HUDEP-2 (cell line): ENCODE measurements at regions not wholly inside any gene's neighbourhood (a gene's known extent, or its start where the extent isn't known, plus 50 kb on each side); places are given as distances from the start of the nearest gene placed in this dataset.
"Not testable (repeated sequence)": the region's sequence is repeated elsewhere in the genome, so short reads cannot be mapped to it uniquely, and the experiment has no call there.

Experiments used
- DNase-seq, 76 experiments: peaks; one replicate each; lab custom pipeline; 2025; ENCODE audit not compliant: unreplicated experiment in 76 of 76; lab: John Stamatoyannopoulos, UW

DNA sequence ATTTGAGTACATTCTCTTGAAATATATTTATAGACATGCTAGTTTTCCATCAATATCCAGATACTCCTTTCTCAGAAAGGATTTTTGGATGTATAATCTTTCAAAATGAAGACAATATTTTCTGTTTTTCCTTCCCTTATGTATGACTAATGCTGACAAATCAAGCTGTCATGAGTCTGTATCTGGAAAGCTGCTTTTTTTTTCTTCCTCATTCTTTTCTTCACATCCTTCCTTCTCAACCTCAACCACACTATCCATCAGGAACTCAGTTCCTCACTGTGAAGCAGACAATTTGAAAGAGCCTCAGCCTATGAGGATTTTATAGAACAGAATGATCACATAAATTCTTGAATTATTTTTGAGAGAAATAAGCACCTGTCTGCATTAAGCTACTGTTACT is 335.9 kb upstream of the EPHA6 start:
- DNase-seq, result no peak

DNA sequence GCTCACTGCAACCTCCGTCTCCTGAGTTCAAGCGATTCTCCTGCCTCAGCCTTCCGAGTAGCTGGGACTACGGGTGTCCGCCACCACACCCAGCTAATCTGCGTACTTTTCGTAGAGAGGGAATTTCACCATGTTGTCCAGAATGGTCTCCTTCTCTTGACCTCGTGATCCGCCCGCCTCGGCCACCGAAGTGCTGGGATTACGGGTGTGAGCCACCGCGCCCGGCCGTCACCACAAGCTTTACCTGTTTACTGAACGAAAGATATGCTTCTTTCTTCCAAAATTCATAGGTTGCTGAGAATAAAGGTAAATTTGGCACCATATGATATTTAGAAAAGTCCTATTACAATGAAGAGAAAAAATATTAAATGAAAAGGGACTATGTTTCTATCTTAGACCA is 333.5 kb upstream of the EPHA6 start:
- DNase-seq, result no peak

DNA sequence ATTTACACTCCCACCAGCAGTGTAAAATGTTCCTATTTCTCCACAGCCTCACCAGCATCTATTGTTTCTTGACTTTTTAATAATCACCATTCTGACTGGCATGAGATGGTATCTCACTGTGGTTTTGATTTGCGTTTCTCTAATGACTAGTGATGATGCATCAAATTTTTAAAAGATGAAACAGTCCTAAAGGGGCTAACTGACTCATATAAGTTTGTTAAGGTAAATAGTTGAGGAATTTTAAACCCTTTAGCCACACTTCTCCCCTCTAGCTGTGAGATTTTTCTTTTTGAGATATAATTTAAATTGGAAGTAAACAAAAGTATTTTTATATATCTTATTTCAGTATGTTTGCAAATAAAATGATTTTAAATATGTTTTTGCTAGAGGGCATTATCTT is 331.2 kb upstream of the EPHA6 start:
- DNase-seq, result not testable (repeated sequence)

DNA sequence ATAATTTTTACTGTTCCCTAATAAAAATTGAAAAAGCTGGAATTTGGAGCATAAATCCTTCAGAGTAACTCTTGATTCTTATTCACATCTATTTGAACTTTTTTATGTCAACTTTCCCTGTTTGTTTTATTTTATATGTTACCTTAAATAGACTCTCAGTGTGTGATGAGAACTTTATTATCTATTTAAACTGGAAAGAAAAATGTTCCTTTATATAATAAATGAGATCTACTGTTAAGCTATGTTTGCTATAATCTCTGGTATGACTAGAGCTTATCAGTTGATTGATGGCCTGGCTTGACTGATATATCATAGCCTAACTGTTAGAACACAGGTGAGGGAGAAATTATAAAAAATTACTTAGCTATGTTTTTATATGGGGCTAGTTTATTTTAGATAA is 330.6 kb upstream of the EPHA6 start:
- no peak for DNase-seq

DNA sequence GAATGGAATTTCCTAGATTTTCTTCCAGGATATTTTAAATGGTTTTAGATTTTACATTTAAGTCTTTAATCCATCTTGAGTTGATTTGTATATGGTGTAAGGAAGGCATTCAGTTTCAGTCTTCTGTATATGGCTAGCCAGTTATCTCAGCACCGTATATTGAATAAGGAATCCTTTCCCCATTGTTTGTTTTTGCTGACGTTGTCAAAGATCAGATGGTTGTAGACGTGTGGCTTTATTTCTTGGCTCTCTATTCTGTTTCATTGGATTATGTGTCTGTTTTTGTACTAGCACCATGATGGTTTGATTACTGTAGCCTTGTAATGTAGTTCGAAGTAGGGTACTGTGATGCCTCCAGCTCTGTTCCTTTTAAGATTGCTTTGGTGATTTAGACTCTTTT is 325.7 kb upstream of the EPHA6 start:
- no peak for DNase-seq

DNA sequence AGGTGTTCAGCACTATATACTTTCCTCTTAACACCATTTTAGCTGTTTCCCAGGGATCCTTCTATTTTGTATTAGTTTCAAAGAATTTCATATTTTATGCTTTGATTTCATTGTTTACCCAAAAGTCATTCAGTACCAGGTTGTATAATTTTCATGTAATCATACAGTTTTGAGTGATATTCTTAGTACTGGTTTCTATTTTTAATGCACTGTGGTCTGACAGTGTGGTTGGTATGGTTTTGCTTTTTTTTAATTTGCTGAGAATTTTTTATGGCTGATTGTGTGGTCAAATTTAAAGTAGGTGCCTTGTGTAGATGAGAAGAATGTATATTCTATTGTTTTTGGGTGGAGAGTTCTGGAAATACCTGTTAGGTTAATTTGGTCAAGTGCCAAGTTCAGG is 323.4 kb upstream of the EPHA6 start:
- no peak for DNase-seq

DNA sequence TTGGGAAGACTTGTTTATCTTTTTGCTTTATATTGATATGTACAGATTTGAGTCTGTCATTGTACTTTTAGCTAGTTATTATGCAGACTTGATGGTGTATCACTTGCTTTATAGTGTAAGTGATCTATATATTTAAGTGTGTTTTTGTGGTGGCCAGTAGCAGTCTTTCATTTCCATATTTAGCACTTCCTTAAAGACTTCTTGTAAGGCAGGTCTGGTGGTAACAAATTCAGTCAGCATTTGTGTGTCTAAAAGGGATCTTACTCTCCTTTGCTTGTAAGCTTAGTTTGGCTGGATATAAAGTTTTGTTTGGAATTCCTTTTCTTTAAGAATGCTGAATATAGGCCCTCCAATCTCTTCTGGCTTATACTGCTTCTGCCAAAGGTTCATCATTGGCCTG is 322.5 kb upstream of the EPHA6 start:
- no peak for DNase-seq

DNA sequence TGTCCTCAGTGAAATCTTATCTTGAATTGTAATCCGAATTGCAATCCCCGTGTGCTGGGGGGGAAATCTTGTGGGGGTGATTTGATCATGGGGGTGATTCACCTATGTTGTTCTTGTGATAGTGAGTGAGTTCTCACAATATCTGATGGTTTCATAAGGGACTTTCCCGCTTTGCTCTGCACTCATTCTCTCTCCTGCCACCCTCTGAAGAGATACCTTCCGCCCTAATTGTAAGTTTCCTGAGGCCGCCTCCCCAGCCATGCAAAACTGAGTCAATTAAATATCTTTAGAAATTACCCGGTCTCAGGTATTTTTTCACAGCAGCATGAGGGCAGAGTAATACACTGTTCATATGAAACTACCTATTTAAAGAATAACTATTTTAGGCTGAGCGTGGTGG is 304.1 kb upstream of the EPHA6 start:
- no peak for DNase-seq

DNA sequence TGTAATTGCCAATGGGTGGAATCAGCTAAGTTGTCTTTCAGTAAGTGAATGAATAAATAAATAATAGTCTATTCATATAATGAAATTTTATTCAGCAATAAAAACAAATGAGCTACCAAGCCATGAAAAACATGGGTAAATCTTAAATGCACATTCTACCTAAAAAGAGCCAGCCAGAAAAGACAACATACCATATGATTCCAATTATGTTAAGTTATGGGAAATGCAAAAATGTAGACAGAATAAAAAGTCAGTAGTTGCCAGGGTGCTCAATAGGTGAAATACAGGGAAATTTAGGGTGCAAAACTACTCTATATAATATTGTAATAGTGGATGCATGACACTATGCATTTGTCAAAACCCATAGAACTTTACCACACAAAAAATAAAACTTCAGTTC is 277.2 kb upstream of the EPHA6 start:
- DNase-seq, result no peak

DNA sequence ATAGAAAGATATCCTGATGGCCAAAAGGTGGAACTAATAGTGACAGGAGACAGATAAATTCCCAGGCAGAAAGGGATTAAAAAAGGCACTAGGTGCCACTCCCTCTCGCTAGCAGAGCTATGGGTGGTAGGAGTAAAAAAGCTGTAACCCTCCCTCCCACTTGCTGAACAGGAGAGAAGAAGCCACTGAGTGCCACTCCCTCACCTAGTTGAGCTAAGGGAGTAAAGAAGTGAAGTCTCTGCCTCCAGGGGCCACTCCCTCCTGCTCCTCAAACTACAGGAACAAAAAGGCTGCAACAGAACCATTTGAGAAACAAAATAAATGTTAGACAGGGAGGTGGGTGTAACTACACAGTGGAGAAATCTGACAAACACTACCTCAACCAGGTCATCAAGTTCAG is 276.2 kb upstream of the EPHA6 start:
- no peak for DNase-seq

DNA sequence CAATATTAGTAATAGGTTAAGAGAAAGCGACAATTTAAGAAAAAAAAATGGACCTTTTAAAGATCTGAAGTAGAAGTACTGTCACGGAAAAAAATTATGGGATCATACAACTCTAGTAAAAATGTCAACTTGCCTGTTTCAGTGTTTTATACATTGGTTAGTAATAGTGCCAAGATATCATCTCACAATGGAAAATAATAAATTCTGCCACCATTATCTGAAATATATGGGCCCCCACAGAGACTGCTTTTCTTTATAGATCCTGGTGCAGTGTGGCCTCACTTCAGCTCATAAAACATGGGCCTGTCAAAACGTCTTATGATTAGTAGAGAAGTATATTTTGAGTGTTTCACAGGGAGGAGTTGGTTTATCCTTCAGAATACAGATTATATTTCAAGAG is 266.3 kb upstream of the EPHA6 start:
- DNase-seq, result no peak

DNA sequence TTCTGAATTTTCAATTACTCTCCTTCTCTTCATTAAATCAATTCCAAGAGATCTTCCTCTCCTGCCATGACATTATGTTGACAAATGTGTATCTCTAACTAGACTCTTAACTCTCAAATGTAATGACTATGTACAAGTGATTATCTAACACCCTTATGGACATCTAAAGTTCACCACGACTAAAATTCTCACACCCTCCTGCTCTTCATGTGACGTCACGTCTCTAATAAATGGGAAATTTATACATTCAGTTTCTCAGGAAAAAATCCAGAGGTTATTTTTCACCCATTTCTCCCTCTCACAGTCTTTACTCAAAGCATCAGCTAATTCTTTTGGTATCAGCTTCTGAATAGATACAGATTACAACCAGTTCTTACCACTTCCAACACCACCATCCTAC is 237.5 kb upstream of the EPHA6 start:
- no peak for DNase-seq

DNA sequence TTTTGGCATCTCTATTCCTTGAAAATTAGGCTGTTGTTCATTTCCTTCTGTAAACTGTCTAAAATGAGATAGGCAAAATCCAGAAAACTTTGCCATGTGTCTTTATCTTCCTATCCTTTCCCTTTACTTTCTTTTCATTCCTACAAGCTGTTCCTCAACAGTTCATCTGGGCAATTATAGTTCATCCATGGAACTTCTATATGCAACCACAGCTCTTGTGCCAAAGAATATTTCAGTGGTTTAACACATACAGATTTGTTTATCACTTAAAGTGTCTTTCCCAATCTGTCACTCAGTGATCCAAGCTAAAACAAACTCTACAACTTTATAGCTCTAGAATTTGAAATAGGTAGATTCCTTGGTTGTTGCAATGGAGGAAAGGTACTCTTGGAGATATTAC is 230.3 kb upstream of the EPHA6 start:
- DNase-seq, result no peak

DNA sequence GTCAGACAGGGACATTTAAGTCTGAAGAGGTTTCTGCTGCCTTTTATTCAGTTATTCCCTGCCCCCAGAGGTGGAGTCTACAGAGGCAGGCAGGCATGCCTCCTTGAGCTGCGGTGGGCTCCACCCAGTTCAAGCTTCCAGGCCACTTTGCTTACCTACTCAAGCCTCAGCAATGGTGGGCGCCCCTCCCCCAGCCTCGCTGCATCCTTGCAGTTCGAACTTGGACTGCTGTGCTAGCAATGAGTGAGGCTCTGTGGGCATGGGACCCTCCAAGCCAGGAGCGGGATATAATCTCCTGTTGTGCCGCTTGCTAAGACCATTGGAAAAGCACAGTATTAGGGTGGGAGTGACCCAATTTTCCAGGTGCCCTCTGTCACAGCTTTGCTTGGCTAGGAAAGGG is 207.5 kb upstream of the EPHA6 start:
- not testable (repeated sequence) for DNase-seq

DNA sequence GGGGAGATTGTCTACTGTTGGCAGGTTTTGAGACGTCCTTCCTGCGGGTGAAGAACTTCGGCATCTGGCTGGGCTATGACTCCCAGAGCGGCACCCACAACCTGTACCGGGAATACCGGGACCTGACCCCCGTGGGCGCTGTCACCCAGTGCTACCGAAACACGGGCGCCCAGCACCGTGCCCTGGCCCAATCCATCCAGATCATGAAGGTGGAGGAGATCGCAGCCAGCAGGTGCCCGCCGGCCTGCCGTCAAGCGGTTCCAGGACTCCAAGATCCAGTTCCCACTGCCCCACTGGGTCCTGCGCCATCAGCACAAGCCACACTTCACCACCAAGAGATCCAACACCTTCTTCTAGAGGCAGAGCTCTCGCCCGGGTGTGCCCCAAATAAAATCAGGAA is 194.9 kb upstream of the EPHA6 start:
- no peak for DNase-seq

DNA sequence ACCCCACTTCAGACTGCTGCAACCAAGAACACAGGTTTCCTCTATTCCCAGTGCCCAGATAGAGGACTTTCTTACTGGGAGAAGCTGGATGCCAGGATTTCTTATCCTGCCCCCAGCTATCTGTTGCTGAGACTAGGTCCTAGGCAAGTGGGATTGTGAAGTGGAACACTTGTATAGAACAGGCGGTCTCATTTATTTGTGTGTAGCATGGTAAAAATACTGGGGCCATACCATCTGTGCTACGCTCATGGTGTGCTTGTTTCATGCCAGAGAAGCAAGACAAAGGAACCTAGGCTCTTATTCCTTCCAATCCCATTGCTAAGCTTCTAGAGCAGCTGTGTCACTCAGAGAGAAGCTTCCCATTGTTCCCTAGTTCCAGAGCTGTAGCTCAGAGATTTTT is 191.5 kb upstream of the EPHA6 start:
- DNase-seq, result no peak

DNA sequence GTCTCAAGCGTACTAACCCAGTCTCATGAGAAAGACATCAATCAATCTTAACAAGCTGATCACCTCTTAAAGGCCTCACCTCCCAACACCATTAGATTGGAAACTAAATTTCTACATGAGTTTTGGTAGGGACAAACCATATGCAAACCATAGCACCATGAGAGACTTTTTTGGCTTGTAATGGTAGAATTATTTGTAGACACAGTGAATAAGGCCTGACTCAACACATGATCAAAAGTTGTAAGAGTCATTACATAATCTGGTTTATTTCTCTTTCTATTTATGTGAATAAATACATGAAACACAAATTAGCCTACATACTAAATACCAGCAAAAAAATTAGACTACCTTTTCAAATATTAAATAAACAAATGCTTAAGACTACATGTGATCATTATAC is 183.3 kb upstream of the EPHA6 start:
- no peak for DNase-seq

DNA sequence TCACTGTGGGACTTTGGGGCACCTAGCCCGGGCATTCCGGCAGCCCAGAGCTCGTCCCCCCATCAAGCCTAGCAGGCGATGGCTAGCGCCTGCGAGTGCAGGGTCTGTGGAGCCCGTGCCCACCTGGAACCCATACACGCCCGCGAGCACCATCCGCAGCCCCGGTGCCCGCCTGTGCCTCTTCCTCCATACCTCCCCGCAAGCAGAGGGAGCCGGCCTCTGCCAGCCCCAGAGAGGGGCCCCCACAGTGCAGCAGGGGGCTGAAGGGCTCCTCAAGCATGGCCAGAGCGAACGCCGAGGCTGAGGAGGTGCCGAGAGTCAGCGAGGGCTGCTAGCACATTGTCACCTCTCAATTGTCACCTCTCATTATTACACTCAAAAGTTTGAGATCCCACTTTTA is 167.8 kb upstream of the EPHA6 start:
- DNase-seq, result no peak

DNA sequence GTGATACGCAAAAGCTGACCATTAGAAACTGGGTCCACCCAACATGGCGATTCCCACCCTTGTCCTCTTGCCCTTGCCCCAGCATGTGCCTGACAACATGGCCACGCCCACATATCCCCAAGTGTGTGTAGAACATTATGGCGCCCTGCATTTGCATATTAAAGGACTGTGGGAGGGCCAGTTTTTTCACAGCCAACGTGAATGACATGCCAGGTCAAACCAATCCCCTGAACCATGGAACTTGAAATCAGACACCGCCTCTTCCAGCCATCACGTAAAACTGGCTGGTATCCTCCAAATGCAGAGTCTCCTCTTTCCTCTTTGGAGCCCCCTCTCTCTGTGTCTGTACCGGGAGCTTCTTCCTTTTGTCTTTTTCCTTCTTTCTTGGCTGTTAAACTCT is 156.7 kb upstream of the EPHA6 start:
- DNase-seq, result no peak

DNA sequence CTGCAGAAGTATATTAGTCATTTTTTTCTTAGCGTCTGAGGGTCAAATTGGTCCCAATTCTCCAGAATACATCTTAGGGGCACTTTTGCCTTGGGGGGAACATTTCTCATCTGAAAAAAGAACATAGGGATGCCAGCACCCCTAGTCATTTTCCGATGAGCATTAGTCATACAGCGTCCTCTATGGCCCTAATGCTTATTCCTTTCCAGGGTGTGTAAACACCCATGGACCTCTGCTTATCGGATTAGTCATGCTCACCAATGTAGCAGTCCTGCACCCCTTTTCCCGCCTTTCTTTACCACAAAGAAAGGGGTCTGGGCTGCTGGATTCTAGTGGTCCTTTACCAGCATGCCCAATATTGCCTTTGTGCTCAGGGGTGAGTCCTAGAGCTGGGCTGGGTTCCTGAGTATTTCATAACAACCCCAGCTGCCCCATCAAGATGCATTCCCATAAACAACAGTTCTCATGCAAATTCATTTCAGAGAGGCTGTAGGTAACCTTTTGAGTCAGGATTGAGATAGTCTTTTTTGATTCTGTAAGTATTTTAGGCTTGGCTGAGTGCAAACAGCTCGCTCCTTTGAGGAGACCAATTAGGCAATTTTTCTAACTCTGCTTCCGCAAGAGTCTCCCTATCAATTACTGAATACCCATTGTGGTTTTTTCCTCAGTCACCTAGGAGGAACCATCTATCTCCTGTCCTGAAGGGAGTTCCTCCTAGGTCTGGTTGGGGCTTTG is 142.4 kb upstream of the EPHA6 start:
- not testable (repeated sequence) for DNase-seq

DNA sequence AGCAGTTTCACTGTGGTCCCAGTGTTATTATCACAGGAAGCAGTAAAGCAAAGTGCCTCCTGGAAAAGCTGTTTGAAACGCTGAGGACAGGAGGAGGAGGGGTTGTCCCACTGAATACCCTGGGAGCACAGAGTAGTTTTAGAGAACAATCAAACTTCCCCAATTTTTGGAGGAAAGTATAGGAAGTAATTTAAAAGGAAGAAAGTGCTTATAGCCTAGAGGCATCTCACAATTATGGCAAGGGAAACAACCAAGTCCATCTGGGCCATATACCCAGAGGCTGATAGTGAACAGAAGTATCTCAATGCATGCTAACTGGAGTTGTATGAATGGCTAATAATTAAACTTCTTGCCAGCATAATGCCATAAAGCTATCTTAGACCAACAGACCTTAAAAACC is 137.2 kb upstream of the EPHA6 start:
- DNase-seq, result no peak

DNA sequence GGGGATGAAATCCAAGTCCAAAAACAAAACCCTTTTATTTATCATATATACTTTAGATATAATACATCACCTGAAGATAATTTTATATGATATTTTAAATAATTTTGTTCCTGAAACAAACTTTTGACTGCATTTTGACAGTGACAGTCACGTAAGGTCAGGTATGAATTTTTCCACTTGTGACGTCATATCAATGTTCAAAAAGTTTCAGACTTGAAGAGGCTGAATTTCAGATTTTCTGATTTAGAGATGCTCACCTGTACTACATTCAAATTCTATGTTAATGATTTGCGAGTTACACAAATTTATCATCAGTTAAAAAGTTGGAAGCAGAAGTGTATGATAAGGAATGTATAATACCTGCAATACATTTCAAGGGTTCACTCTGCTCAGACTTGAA is 136.1 kb upstream of the EPHA6 start:
- DNase-seq, result no peak
